ENCODE measurements at regions not wholly inside any gene's neighbourhood (a gene's known extent, or its start where the extent isn't known, plus 50 kb on each side); places are given as distances from the start of the nearest gene placed in this dataset.
"Not testable (repeated sequence)": the region's sequence is repeated elsewhere in the genome, so short reads cannot be mapped to it uniquely, and the experiment has no call there.

DNA sequence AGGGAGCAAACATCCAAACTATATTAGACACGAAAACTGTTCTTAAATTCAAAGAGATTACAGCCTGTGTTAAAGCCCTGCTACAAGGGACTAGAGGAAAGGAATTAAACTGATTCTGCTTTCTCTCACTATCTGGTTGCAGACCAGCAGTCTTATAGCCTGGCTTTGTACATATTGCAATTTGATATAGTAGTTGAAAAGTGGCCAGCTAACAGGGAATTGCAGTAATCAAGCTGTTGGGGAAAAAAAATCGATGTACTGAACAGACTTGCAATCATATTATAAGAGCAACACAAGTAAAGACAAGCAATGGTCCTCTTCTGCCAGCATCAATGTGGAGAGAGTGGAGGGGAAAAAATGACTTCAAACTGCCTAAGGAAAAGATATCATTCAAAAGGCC, 364.4 kb upstream of the EPHA5 start:
- no peak for DNase-seq (ENCODE audit: low read depth in 2 of 2)

DNA sequence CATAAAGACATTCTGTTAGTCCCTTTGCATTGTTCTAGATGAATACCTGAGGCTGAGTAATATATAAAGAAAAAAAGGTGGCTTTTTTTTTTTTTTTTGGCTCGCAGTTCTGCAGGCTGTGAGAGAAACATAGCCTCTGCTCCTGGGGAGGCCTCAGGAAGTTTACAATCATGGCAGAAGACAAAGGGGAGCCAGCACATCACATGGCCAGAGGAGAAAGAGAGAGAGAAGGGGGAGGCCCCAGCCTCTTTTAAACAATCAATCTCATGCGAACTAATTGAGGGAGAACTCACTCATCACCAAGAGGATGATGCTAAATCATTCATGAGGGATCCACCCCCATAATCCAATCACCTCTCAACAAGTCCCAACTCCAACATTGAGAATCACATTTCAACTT, 364.0 kb upstream of the EPHA5 start:
- DNase-seq (ENCODE audit: low read depth in 2 of 2), result no peak

- DNase-seq (ENCODE audit: low read depth in 2 of 2), result no peak
Observed at GRCh38 chr4:66032571-66032970, 362.3 kb upstream of the EPHA5 start.

GRCh38 chr4:66028668-66029067, 358.4 kb upstream of the EPHA5 start:
- no peak for DNase-seq (ENCODE audit: low read depth in 2 of 2)

DNA sequence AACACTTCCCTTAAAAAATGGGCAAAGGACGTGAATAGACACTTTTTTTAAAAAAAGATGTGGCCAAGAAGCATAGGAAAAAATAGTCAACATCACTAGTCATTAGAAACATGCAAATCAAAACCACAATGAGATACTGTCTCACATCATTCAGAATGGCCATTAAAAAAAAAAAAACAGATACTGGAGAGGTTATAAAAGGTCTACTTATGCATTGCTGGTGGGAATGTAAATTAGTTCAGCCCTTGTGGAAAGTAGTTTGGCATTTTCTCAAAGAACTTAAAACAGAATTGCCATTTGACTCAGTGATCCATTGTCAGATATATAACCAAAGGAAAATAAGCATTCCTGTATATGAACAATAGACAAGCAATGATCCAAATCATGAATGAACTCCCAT, 352.8 kb upstream of the EPHA5 start:
- no peak for DNase-seq (ENCODE audit: low read depth in 2 of 2)

GRCh38 chr4:66017671-66018070, 347.4 kb upstream of the EPHA5 start:
- no peak for DNase-seq (ENCODE audit: low read depth in 2 of 2)

DNA sequence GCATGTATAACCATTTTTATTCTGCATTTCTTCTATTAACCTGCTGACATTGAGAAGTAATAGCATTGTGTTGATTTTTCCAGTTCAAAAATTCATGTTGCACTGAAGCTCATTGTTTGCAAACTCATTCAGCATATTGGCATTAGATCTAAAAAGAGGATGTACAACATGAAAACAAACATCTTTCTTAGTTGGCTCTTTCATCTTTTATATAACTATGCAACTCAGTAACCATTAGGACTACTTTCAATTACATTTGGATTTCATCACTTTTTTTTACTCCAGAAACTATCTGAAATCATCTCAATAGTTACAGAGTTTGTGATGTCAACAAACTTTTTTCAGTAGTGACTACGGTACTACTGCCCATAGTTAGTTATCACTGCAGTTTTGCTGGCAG, 346.0 kb upstream of the EPHA5 start:
- no peak for DNase-seq (ENCODE audit: low read depth in 2 of 2)

GRCh38 chr4:66014146-66014765, 344.0 kb upstream of the EPHA5 start:
- DNase-seq (ENCODE audit: low read depth in 2 of 2), result no peak

DNA sequence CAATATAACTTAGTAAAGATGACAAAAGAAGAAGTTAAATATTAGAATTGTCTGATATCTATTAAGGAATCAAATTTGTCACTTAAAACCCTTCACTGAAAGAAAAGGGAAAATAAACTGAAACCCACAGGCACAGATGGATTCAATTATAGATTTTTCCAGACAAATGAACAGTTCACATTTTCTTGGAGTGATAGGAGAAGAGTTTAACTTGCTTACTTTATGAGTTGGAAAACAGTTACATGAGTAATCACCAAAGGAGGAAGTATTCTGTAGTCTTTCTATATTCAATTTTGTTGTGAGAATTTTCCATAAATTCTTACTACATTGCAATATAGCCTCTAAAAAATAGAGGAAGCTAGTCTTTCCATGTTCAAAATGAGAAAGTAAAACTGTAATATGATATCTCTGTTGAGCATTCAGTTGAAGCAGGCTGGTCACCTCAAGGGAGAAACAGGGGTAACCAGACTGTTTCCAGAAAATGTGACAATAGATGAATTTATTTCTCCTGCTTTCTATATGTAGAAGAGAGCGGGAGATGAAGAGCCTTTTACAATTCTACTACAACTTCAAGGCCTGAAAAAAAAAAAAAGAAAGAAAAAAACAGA, 330.3 kb upstream of the EPHA5 start:
- DNase-seq (ENCODE audit: low read depth in 2 of 2), result no peak

DNA sequence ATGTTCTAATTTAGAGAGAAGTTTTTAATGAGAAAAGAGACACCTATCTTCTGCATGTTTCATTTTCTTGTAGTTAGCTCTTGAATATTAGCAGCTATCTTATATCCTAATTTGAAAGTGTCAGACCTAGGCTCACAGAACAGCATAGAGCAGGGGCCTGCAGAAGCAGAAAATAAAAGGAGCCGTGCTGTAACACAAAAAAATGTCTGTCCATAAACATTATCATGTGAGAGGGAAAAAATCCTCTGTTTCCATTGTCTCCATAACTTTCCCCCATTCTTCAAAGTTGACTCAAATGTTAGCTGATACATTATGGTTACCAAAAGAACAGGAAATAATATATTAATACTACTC, 329.2 kb upstream of the EPHA5 start:
- DNase-seq (ENCODE audit: low read depth in 2 of 2), result no peak

DNA sequence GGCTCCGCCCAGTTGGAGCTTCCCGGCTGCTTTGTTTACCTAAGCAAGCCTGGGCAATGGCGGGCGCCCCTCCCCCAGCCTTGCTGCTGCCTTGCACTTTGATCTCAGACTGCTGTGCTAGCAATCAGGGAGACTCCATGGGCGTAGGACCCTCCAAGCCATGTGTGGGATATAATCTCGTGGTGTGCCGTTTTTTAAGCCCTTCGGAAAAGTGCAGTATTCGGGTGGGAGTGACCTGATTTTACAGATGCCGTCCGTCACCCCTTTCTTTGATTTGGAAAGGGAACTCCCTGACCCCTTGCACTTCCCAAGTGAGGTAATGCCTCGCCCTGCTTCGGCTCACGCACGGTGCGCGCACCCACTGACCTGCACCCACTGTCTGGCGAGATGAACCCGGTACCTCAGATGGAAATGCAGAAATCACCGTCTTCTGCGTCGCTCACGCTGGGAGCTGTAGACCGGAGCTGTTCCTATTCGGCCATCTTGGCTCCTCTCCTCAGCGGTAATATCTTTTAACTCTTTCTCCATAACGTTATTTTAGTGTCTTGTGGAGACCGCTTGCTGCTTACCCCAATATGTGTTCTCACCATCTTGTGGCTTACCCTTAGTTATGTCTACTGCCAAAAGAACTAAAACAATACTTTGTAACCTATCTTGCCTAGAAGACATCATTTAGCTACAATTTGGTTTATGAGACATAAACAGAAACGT, 328.7 kb upstream of the EPHA5 start:
- DNase-seq (ENCODE audit: low read depth in 2 of 2), result not testable (repeated sequence)

- no peak for DNase-seq (ENCODE audit: low read depth in 2 of 2)
Observed at GRCh38 chr4:65983061-65983460, 312.8 kb upstream of the EPHA5 start.

DNA sequence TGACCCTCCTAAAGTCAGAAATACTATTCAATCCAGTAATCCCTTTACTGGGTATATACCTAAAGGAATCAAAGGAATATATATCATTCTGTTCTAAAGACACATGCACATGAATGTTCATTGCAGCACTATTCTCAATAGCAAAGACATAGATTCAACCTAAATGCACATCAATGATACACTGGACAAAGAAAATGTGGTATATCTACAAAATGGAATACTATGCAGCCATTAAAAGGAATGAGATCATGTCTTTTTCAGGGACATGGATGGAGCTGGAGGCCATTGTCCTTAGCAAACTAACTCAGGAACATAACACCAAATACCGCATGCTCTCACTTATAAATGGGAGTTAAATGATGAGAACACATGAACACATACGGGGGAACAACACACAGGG, 306.0 kb upstream of the EPHA5 start:
- DNase-seq (ENCODE audit: low read depth in 2 of 2), result no peak

DNA sequence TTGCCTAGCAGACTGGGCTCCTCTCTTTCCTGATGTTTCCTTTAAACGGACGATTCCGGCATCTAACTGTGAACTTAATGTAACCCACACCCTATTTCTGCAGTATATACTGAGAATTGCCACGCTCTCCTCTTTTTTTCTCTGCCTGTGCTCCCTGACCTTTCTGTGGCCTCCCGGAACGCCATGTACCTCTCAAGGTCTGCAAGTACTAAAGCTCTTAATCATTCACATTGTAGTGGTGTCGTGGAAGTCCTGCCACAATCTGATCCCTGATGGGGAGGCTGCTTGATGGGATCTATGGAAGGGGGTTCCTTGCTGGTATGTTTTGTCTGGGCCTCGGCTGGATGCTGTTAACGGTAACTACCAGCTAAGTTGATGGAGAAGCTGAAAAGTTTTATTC, 302.9 kb upstream of the EPHA5 start:
- DNase-seq (ENCODE audit: low read depth in 2 of 2), result no peak

GRCh38 chr4:65971686-65972085, 301.4 kb upstream of the EPHA5 start:
- DNase-seq (ENCODE audit: low read depth in 2 of 2), result no peak

DNA sequence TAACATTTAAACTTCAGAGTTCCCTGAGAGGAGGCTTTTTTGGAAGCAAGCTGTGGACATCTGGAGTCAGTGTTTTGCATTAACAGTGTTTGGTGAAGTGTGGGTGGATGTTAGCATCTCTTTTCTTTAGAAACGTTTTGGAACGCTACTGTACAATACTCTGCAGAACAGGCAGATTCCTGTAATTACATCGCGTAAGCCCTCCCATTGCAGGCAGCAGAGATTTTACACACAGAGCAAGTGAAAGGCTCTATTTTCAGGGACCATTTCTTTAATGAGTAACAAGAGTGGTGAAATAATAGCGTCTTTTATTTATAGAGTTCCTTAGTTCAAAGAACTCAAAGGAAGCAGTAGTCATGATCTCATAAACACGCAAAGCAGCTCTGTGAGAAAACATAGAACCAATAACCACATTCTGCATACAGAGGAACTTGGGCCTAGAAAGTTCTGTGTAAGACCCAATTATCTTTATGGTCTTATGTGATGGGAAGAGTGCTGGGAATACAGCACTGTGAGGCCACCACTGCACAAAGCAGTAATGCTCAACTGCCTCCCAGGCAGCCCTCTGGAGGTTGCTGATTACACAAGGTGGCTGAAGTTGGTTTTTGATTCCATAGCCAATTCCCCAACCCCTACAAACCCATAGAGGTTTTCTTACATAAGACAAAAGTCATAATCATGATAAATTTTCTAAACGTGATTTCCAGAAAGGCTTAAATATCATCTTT, 298.7 kb upstream of the EPHA5 start:
- no peak for DNase-seq (ENCODE audit: low read depth in 2 of 2)

GRCh38 chr4:65960751-65961150, 290.5 kb upstream of the EPHA5 start:
- no peak for DNase-seq (ENCODE audit: low read depth in 2 of 2)

DNA sequence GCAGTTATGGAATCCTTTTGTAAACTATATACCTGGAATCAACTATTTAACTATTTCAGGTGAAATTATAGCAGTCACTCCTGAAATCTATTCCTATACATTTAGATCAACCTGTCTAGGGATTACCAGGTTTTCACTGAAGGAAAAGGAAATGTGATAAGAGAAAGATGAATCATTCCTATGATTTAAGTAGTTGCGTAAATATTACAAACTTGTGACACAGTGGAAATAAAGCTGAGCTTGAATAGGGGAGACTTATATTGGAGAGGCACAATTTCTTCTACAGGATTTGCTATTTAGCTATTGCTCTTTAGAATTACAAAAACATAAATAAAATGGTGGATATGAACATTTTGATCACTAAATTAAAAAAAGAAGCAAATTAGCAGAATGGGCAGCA, 284.1 kb upstream of the EPHA5 start:
- DNase-seq (ENCODE audit: low read depth in 2 of 2), result no peak

GRCh38 chr4:65951177-65951576, 280.9 kb upstream of the EPHA5 start:
- DNase-seq (ENCODE audit: low read depth in 2 of 2), result no peak

DNA sequence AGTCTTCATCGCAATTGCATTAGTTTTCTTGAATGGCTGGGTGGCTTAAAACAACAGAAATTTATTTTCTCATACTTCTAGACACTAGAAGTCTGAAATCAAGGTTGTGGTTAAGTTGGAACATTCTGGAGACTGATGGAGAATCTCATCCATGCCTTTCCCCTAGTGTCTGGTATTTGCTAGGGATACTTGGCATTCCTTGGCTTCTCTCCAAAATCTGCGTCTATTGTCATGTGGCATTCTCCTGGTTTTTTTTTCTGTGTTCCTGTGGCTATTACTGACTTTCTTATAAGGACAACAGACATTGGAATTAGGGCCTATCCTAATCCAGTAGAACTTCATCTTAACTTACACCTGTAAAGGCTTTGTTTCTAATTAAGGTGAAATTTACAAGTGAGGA, 272.8 kb upstream of the EPHA5 start:
- DNase-seq (ENCODE audit: low read depth in 2 of 2), result no peak

- no peak for DNase-seq (ENCODE audit: low read depth in 2 of 2)
Observed at GRCh38 chr4:65924843-65925242, 254.6 kb upstream of the EPHA5 start.

DNA sequence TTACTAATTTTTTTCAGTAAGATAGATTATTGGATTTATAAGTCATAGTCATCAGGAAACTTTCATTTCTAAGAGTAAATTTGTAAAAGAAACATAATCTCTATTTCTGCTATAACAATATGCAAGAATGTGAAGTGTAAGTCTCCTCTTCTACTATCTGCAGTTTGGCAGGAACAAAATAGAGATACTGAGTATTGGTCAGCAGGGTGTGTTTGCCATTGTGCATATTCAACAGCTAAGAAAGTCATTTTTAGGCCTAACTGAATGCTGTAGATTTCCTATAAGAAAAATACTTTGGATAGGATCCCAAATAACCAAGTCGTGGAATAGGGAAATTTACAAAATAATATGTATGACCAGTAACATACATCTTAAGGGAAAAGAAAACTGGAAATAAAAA, 253.3 kb upstream of the EPHA5 start:
- no peak for DNase-seq (ENCODE audit: low read depth in 2 of 2)

- DNase-seq (ENCODE audit: low read depth in 2 of 2), result no peak
Observed at GRCh38 chr4:65921180-65921579, 250.9 kb upstream of the EPHA5 start.

Data from stimulated activated CD8-positive, alpha-beta memory T cell treated with anti-CD3 and anti-CD28 coated beads, Interleukin-15, amount 100 ng/mL, for 48 hours (primary cell).